Muscle layer of duodenum (tissue), 2 donors: ENCODE measurements at regions not wholly inside any gene's neighbourhood (a gene's known extent, or its start where the extent isn't known, plus 50 kb on each side); places are given as distances from the start of the nearest gene placed in this dataset.

Source experiments
- H3K27ac ChIP-seq: one replicate; pipeline ENCODE4 v1.7.0; 2013; ENCODE audit warnings: mild to moderate bottlenecking, low read length
- H3K27me3 ChIP-seq: one replicate; pipeline ENCODE4 v1.7.0; 2013; ENCODE audit warnings: low read depth, mild to moderate bottlenecking, control low read depth, low read length
- H3K36me3 ChIP-seq, 2 donors: one replicate each; pipeline ENCODE4 v1.7.0; 2013; ENCODE audit warnings: low read length in 2 of 2, control low read depth in 1 of 2, mild to moderate bottlenecking in 1 of 2; ENCODE audit not compliant: insufficient read depth in 2 of 2, control insufficient read depth in 1 of 2
- H3K4me1 ChIP-seq, 2 donors: one replicate each; pipeline ENCODE4 v1.7.0; 2013; ENCODE audit warnings: low read length in 2 of 2, mild to moderate bottlenecking in 2 of 2, control low read depth in 1 of 2, moderate library complexity in 1 of 2; ENCODE audit not compliant: insufficient read depth in 2 of 2, control insufficient read depth in 1 of 2
- H3K4me3 ChIP-seq, 2 donors: one replicate each; pipeline ENCODE4 v1.7.0; 2013; ENCODE audit warnings: low read length in 2 of 2, low read depth in 1 of 2, mild to moderate bottlenecking in 1 of 2
- H3K9me3 ChIP-seq, 2 donors: one replicate each; pipeline ENCODE4 v1.7.0; 2013; ENCODE audit warnings: low read length in 2 of 2, control low read depth in 1 of 2, mild to moderate bottlenecking in 1 of 2; ENCODE audit not compliant: control insufficient read depth in 1 of 2
- donor health status: healthy.

DNA sequence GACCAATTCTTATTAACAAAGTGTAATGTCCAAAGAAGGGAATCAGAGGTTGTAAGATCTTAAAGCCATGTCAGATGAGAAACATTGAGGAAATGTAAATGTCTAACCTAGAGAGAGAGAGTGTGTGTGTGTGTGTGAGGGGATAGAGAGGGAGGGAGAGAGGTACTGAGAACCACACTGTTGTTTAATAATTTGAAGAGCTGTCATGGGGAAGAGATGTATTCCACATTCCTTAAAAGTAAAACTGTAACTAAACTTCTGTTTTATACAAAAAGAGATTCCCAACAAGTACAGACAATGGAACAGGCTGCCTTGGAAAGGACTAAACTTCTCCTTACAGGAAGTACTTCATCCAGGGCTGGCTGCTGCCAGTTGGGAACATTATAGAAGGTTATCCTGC lies 68.9 kb upstream of the BOC start:
- H3K27ac ChIP-seq, result no peak overlapping the region
- no peaks in the 10 kb centered on the region for H3K27me3 ChIP-seq
- H3K4me1 ChIP-seq, result peaks cover 5 to 13% of the 10 kb centered on the region in 2 donors
- H3K9me3 ChIP-seq, result no peaks in the 10 kb centered on the region
- no peak overlapping the region for H3K4me3 ChIP-seq
- H3K36me3 ChIP-seq, result no peaks in the 10 kb centered on the region

DNA sequence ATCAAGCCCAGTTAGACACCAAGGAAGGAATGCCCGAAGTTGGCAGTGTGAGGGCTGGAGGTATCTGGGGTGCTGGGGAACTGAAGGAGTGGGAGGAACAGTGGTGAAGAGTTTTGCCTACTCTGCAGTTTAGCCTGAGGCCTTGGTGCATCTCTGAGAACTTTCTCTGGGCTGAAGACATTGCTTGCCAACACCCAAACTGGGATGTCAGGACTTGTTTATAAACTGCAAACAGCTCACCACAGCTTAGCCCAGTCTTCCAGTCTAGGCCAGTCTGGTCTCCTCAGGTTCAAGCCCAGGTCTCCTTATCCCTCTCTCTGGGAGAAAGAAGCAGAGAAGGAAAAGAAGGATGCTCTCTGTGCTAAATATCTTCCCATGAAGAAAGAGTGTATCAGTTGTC lies 68.0 kb upstream of the BOC start:
- Histone ChIP-seq H3K4me1 (peaks cover 5 to 18% of the 10 kb centered on the region in 2 donors), H3K9me3 (no peaks in the 10 kb centered on the region), H3K4me3 (no peak overlapping the region), H3K27ac (no peak overlapping the region), H3K36me3 (no peaks in the 10 kb centered on the region), H3K27me3 (no peaks in the 10 kb centered on the region)

DNA sequence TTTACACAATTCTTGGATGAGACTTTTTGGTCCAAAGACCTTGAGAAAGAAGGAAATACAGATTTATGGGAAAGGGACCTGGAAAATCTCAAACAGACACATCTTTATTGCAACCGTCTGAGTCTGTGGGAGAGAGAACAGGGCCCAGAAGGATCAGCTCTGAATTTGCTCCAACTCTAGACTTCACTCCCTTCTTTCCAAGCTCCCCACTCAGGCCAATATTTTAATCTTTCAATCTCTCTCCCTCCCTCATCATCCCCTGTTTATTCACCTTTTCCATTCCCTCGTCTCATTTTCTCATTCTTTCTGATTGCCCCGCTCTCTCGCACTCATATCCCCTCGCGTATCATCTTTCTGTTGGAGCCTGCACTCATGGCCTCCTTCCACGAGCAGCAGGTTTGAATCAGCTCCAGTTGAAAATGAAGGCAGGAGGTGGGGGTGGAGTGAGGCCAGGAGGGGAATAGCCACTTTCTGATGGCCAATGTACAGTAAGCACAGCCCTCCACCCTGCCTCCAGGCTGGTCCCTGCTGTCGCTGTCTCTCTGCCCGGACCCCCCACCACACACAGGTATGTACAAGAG lies 63.6 kb upstream of the BOC start:
- Histone ChIP-seq H3K36me3 (no peaks in the 10 kb centered on the region), H3K4me3 (no peak overlapping the region), H3K27ac (peak overlapping the region; percentile 67), H3K9me3 (no peaks in the 10 kb centered on the region), H3K4me1 (peaks cover 0 to 35% of the 10 kb centered on the region in 2 donors), H3K27me3 (no peaks in the 10 kb centered on the region)

DNA sequence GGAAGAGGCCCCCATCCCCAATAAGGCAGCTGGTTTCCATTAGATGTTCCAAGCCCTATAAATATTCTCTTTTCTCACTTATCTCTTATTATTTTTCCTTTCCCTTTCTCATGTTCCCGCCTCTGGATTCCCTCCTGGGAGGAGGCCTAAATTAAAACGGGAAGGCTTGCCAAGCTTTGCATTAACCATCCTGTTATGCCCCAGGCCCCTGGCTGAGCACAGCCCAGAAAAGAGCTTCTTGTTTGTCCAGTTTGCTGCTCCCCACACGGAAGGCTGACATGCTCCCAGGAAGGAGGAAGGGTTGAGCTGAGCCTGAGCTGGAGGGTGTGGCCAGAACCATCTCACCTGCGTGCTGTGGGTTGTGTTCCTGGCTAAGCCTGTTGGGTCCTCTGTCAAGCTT lies 63.1 kb upstream of the BOC start:
- no peak overlapping the region for H3K4me3 ChIP-seq
- H3K27ac ChIP-seq, result peak overlapping the region; percentile 67
- no peaks in the 10 kb centered on the region for H3K27me3 ChIP-seq
- no peaks in the 10 kb centered on the region for H3K36me3 ChIP-seq
- H3K9me3 ChIP-seq, result no peaks in the 10 kb centered on the region
- H3K4me1 ChIP-seq, result peaks cover 0 to 35% of the 10 kb centered on the region in 2 donors

DNA sequence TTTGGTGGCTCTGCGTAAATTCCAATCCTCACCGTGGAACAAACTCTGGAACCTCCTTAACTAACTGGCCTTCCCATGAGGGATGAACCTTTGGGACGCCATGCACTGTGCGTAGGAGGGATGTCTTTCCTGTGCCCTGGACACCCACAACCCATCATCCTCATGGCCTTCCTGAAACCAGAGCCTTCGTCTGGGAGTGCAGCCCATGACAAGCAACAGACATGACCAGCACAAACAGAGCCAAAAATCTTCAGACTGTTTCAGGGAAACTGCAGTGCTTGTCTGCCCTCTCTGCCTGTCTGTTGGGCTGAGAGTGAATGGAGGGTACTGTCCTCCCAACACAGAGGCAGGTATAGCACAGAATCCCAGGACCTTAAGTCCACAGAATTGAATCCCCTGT lies 61.1 kb upstream of the BOC start:
- Histone ChIP-seq H3K4me1 (peaks cover 0 to 35% of the 10 kb centered on the region in 2 donors), H3K36me3 (no peaks in the 10 kb centered on the region), H3K9me3 (no peaks in the 10 kb centered on the region), H3K27ac (peak overlapping the region; percentile 42), H3K27me3 (no peaks in the 10 kb centered on the region), H3K4me3 (no peak overlapping the region)

DNA sequence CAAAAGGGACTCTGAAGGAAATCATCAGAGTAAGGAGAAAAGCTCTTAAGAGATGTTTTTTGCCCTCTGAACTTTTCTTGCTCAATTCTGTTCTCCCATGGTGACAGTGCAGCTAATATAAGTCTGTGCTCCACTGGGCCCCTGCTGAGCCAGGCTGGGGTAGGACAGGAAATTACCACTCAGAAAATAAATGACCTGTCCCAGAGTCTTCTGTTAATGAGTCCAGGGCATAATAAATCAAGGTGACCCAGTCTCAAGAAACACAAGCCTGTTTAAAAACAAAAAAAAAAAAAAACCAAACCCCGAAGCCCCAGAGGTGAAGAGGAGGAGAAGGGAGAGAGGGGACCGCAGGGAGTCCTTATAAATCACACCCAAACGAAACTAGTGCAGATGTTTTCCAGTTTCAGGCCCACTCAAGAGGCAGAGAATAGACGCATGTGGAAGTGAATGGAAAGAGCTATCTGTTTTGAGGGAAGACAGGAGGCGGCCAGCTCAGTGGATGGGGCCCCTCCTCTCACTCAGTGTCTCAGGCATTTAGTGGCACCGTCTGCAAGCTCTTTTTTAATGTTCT lies 59.8 kb upstream of the BOC start:
- Histone ChIP-seq H3K9me3 (no peaks in the 10 kb centered on the region), H3K4me3 (no peak overlapping the region), H3K4me1 (peaks cover 0 to 35% of the 10 kb centered on the region in 2 donors), H3K36me3 (no peaks in the 10 kb centered on the region), H3K27me3 (no peaks in the 10 kb centered on the region), H3K27ac (peak overlapping the region; percentile 42)

DNA sequence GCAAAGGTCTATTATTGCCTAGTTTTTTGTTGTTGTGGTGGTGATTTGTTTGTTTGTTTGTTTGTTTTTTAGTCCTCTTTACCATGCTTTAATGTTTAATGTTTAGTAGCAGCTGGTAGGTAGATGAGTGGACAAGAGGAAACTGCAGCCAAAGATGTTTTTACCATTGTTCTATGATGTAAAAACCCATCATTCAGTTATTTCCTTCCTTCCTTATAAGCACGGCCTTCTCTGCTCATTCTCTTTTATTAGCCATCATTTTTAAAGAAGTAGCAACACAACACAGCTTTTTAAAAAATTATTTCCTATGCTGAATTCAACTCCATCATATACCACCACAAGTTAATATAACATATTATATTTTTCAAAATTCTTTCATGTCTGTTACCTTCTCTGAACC lies 58.5 kb upstream of the BOC start:
- Histone ChIP-seq H3K27me3 (no peaks in the 10 kb centered on the region), H3K9me3 (no peaks in the 10 kb centered on the region), H3K36me3 (no peaks in the 10 kb centered on the region), H3K4me1 (peaks cover 0 to 41% of the 10 kb centered on the region in 2 donors), H3K4me3 (no peak overlapping the region), H3K27ac (peak overlapping the region; percentile 27)

DNA sequence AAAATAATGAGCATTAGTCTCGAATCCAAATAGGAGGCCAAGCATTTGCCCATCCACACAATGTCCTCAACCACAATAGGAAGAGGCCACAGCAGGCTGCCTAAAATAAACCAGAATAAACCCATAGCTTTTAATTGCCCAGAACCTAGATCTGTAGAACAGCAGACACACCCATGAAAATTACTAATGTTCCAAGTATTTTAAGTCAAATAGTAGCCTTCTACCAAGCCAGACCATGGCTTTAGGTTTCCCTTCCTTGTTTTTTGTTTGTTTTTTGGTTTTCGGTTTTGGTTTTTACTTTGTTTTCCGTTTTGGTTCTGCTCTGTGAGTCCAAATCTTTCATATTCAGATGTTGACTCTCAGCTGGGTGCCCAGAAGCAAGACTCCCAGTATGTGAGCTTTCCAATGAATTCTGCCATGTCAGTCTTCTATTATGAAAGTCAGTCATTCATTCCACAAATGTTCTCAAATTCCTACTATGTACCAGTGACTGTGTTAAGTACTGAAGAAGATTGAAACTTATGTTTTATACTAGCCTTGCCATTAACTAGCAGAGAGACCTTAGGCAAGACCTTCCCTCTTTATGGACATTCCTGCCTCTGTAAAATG lies 57.8 kb upstream of the BOC start:
- no peaks in the 10 kb centered on the region for H3K36me3 ChIP-seq
- peaks cover 0 to 41% of the 10 kb centered on the region in 2 donors for H3K4me1 ChIP-seq
- H3K9me3 ChIP-seq, result no peaks in the 10 kb centered on the region
- H3K4me3 ChIP-seq, result no peak overlapping the region
- peak overlapping the region; percentile 3 for H3K27ac ChIP-seq
- H3K27me3 ChIP-seq, result no peaks in the 10 kb centered on the region

DNA sequence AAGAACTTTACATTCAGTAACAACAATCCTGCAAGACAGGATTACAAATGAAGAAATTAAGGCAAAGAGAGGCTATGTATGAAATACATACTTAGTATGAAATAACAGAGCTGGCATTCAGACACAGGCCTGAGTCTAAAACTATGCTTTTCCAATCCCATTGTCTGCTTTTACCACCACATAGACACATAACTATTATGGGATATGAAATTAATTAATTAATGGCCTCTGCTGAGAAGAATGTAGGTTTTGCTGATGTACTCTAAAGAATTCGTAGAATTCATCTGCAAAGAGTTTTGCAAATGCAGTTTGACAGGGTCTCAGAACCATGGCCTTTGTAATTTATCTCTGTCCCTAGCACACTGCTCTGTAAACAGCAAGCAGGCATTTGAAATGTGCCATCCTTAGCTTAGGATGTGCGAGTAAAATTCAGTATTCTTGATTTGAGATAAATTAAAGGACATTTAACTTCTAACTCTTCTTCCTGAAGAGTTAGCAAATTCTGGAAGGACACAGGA lies 54.5 kb upstream of the BOC start:
- no peaks in the 10 kb centered on the region for H3K9me3 ChIP-seq
- H3K36me3 ChIP-seq, result no peaks in the 10 kb centered on the region
- H3K27ac ChIP-seq, result peak overlapping the region; percentile 61
- no peak overlapping the region for H3K4me3 ChIP-seq
- H3K27me3 ChIP-seq, result no peaks in the 10 kb centered on the region
- H3K4me1 ChIP-seq, result peaks cover 0 to 24% of the 10 kb centered on the region in 2 donors

DNA sequence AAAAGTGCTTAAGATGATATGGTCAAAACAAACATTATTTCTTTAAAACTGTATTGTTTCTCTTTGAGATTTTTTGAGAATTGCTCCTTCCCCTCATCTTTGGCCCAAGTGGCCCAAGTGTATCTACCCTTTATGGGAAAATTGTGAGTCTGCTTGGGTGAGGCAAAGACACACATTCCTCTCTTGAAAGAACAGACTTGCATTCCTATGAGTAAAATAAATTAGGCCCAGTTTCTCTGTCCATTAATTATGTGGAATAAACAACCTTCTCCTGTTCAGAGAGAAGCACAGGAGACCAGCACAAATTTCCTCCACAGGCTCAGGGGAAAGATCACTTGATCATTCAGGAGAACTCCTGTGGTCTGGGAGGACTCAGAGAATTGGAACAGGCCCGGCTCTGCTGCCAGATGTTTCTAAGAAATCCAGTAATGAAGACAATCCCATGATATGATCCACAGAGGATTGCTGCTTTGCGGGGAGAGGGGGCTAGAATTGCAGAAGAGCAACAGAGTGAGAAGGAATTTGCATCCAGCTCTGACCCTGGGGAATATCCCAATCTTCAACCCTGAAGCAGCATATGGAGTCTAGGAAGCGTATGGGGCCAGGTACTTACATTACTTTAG lies 53.8 kb upstream of the BOC start:
- no peaks in the 10 kb centered on the region for H3K27me3 ChIP-seq
- peaks cover 0 to 19% of the 10 kb centered on the region in 2 donors for H3K4me1 ChIP-seq
- H3K4me3 ChIP-seq, result no peak overlapping the region
- H3K36me3 ChIP-seq, result no peaks in the 10 kb centered on the region
- peak overlapping the region; percentile 61 for H3K27ac ChIP-seq
- H3K9me3 ChIP-seq, result no peaks in the 10 kb centered on the region

DNA sequence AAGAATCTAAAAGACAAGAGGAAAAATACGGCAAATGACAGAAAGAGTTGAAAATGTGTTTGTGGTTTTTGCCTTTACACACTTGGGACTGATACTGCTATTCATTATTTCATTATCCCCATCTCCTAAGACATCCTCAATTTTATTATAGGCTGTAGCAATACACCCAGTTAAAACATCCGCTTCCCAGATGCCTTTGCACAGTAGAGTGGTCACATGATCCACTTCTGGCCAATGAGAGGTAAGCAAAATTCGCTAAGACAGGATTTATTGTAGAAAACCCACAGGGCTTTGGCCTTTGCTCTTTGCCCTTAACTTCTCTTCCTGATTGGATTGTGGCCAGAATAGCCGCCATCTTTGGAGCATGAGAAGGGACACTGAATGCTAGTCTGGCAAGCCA lies 53.2 kb upstream of the BOC start:
- Histone ChIP-seq H3K36me3 (no peaks in the 10 kb centered on the region), H3K27ac (no peak overlapping the region), H3K4me3 (no peak overlapping the region), H3K27me3 (no peaks in the 10 kb centered on the region), H3K4me1 (peaks cover 0 to 19% of the 10 kb centered on the region in 2 donors), H3K9me3 (no peaks in the 10 kb centered on the region)
